OCI-LY3 (cell line): ENCODE measurements at regions not wholly inside any gene's neighbourhood (a gene's known extent, or its start where the extent isn't known, plus 50 kb on each side); places are given as distances from the start of the nearest gene placed in this dataset.

Source experiments
- CTCF ChIP-seq: fragments of 200-600, 300-600 bp; sonication (generic); IDR thresholded peaks from 2 replicates; pipeline ENCODE4 v1.5.1; 2014; ENCODE audit warnings: antibody characterized with exemption, low read length, low read depth
- EZH2phosphoT487 ChIP-seq: fragments of 200-600 bp; shearing (Covaris generic); IDR thresholded peaks from 2 replicates; pipeline ENCODE4 v1.6.1; 2018; ENCODE audit warnings: antibody characterized with exemption, mixed run types, low read depth

- no peak for TF ChIP-seq CTCF
- TF ChIP-seq EZH2phosphoT487: no peak
These were observed 325.6 kb upstream of the MAGI2 start for GRCh38 chr7:79778786-79779770.
